Loucy (cell line): ENCODE measurements at regions not wholly inside any gene's neighbourhood (a gene's known extent, or its start where the extent isn't known, plus 50 kb on each side); places are given as distances from the start of the nearest gene placed in this dataset.
"Not testable (repeated sequence)": the region's sequence is repeated elsewhere in the genome, so short reads cannot be mapped to it uniquely, and the experiment has no call there.

Experiments
- H2AFZ ChIP-seq: fragments of 200-600 bp; sonication (generic); 2 replicates; pipeline ENCODE4 v1.6.0; 2016; ENCODE audit warnings: antibody characterized with exemption, mild to moderate bottlenecking, low read length, moderate library complexity
- H3F3A ChIP-seq: fragments of 200-600 bp; 2 replicates; pipeline ENCODE4 v1.6.0; 2016; ENCODE audit warnings: antibody characterized with exemption, low read depth, mild to moderate bottlenecking
- H3K27me3 ChIP-seq: fragments of 200-600 bp; sonication (generic); 2 replicates; pipeline ENCODE4 v1.6.1; 2014; ENCODE audit warnings: low read length, mild to moderate bottlenecking; ENCODE audit not compliant: insufficient read depth, poor library complexity, severe bottlenecking
- H3K36me3 ChIP-seq: fragments of 200-600 bp; sonication (generic); 2 replicates; pipeline ENCODE4 v1.6.1; 2016; ENCODE audit warnings: low read length; ENCODE audit not compliant: insufficient read depth
- H3K4me1 ChIP-seq: fragments of 200-600 bp; sonication (generic); 2 replicates; pipeline ENCODE4 v1.5.1; 2014; ENCODE audit warnings: low read length, mild to moderate bottlenecking; ENCODE audit not compliant: insufficient read depth, poor library complexity, severe bottlenecking
- H3K4me2 ChIP-seq: fragments of 200-600 bp; sonication (generic); 2 replicates; pipeline ENCODE4 v1.6.0; 2014; ENCODE audit warnings: antibody characterized with exemption, low read length, low read depth, mild to moderate bottlenecking; ENCODE audit not compliant: poor library complexity, severe bottlenecking
- H3K4me3 ChIP-seq: fragments of 200-600 bp; sonication (generic); 2 replicates; pipeline ENCODE4 v1.5.1; 2014; ENCODE audit warnings: low read length, mild to moderate bottlenecking, mixed read lengths; ENCODE audit not compliant: poor library complexity, severe bottlenecking
- H3K79me2 ChIP-seq: fragments of 200-600 bp; sonication (generic); 2 replicates; pipeline ENCODE4 v1.6.1; 2014; ENCODE audit warnings: low read length; ENCODE audit not compliant: insufficient read depth
- H3K9ac ChIP-seq: fragments of 200-600 bp; sonication (generic); 2 replicates; pipeline ENCODE4 v1.6.0; 2014; ENCODE audit warnings: mild to moderate bottlenecking, low read depth, low read length, moderate library complexity; ENCODE audit not compliant: poor library complexity, severe bottlenecking
- H3K9me2 ChIP-seq: fragments of 200-600 bp; sonication (generic); replicated peaks from 2 replicates; pipeline ENCODE4 v1.6.1; 2016; ENCODE audit warnings: low read depth, low read length, mixed read lengths
- H3K9me3 ChIP-seq: fragments of 200-600 bp; sonication (generic); 2 replicates; pipeline ENCODE4 v1.6.1; 2014; ENCODE audit warnings: mild to moderate bottlenecking, antibody characterized with exemption, low read length, low read depth; ENCODE audit not compliant: insufficient read depth
- H4K20me1 ChIP-seq: fragments of 200-600 bp; sonication (generic); 2 replicates; pipeline ENCODE4 v1.6.0; 2014; ENCODE audit warnings: antibody characterized with exemption, low read length, mild to moderate bottlenecking; ENCODE audit not compliant: insufficient read depth, poor library complexity, severe bottlenecking
- CTCF ChIP-seq: fragments of 200-600 bp; sonication (generic); conservative IDR thresholded peaks from 2 replicates; pipeline ENCODE4 v1.5.1; 2014; ENCODE audit warnings: mild to moderate bottlenecking, antibody characterized with exemption, low read length
- EZH2phosphoT487 ChIP-seq: fragments of 200-600 bp; IDR thresholded peaks from 2 replicates; pipeline ENCODE4 v1.6.1; 2018; ENCODE audit warnings: antibody characterized with exemption, mild to moderate bottlenecking, moderate library complexity, borderline replicate concordance

- Histone ChIP-seq H3K9me2 (no peaks in the 10 kb centered on the region), H3K27me3 (no peaks in the 10 kb centered on the region), H3K4me3 (no peak overlapping the region), H3K4me1 (no peaks in the 10 kb centered on the region), H3K9me3 (no peaks in the 10 kb centered on the region), H3K36me3 (no peaks in the 10 kb centered on the region), H3F3A (no peaks in the 10 kb centered on the region), H3K79me2 (no peaks in the 10 kb centered on the region), H3K9ac (no peak overlapping the region), H3K4me2 (no peak overlapping the region), H2AFZ (no peak overlapping the region), H4K20me1 (no peaks in the 10 kb centered on the region)
- TF ChIP-seq CTCF, result no peak
- no peak for TF ChIP-seq EZH2phosphoT487
These were observed 809.9 kb downstream of the TSN start for GRCh38 chr2:122565364-122565763.

GRCh38 chr2:122570641-122571040 lies 815.2 kb downstream of the TSN start:
- no peaks in the 10 kb centered on the region for H3F3A ChIP-seq
- no peak overlapping the region for H3K4me3 ChIP-seq
- H3K79me2 ChIP-seq, result no peaks in the 10 kb centered on the region
- no peaks in the 10 kb centered on the region for H3K4me1 ChIP-seq
- H3K4me2 ChIP-seq, result no peak overlapping the region
- no peaks in the 10 kb centered on the region for H3K36me3 ChIP-seq
- no peaks in the 10 kb centered on the region for H4K20me1 ChIP-seq
- H3K9ac ChIP-seq, result no peak overlapping the region
- H3K9me2 ChIP-seq, result no peaks in the 10 kb centered on the region
- TF ChIP-seq CTCF, result no peak
- TF ChIP-seq EZH2phosphoT487, result no peak
- no peaks in the 10 kb centered on the region for H3K27me3 ChIP-seq
- H2AFZ ChIP-seq, result no peak overlapping the region
- H3K9me3 ChIP-seq, result no peaks in the 10 kb centered on the region

GRCh38 chr2:122571471-122571870 lies 816.0 kb downstream of the TSN start:
- not testable (repeated sequence) for H3K4me3 ChIP-seq, H3K4me1 ChIP-seq, H2AFZ ChIP-seq, H3K9me2 ChIP-seq, H3K9me3 ChIP-seq, H3K27me3 ChIP-seq, H3K79me2 ChIP-seq, H4K20me1 ChIP-seq, H3K4me2 ChIP-seq, H3F3A ChIP-seq, H3K9ac ChIP-seq, H3K36me3 ChIP-seq

GRCh38 chr2:122575076-122575475 lies 819.6 kb downstream of the TSN start:
- H3K27me3 ChIP-seq, result no peaks in the 10 kb centered on the region
- no peak overlapping the region for H3K4me3 ChIP-seq
- H3K9ac ChIP-seq, result no peak overlapping the region
- no peaks in the 10 kb centered on the region for H3K36me3 ChIP-seq
- H3K9me3 ChIP-seq, result no peaks in the 10 kb centered on the region
- no peaks in the 10 kb centered on the region for H4K20me1 ChIP-seq
- no peaks in the 10 kb centered on the region for H3K79me2 ChIP-seq
- H3F3A ChIP-seq, result no peaks in the 10 kb centered on the region
- TF ChIP-seq CTCF, result no peak
- no peaks in the 10 kb centered on the region for H3K9me2 ChIP-seq
- H3K4me1 ChIP-seq, result no peaks in the 10 kb centered on the region
- no peak overlapping the region for H2AFZ ChIP-seq
- no peak overlapping the region for H3K4me2 ChIP-seq
